ENCODE measurements at regions not wholly inside any gene's neighbourhood (a gene's known extent, or its start where the extent isn't known, plus 50 kb on each side); places are given as distances from the start of the nearest gene placed in this dataset.

- TF ChIP-seq CTCF (conservative IDR thresholded peaks at IDR 0.05 in 1 of 2, IDR thresholded peaks at IDR 0.05 in 1 of 2; ENCODE audit: low read depth in 1 of 2, low read length in 2 of 2) (no peak), EZH2 (IDR thresholded peaks at IDR 0.05; ENCODE audit: low read length, missing control alignments) (no peak)
Observed at GRCh38 chr10:85524001-85524666, 842.5 kb downstream of the GRID1 start.

Measured in fibroblast of lung (primary cell).